ENCODE measurements at regions not wholly inside any gene's neighbourhood (a gene's known extent, or its start where the extent isn't known, plus 50 kb on each side); places are given as distances from the start of the nearest gene placed in this dataset.

DNA sequence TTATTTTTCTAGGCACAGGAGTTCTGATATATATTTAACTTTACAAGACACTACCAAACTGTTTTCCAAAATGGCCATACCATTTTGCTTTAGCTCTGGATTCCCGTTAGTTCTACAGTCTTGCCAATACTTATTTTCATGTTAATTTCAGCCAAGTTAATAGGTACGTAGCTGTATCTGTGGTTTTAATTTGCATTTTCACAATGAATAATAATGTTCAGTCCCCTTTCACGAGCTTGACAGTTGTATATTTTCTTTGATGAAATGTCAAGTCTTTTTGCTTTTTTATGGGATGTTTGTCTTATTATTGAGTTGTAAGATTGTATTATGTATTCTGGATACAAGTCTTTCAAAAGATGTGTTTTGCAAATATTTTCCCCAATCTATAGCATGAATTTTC lies 50.6 kb upstream of the GALNT5 start:
- ATAC-seq (no peak), DNase-seq (ENCODE audit: low read depth, low spot score) (no peak), FAIRE-seq (no peak)
- Histone ChIP-seq H3K79me2 (ENCODE audit: control insufficient read depth, insufficient read depth, low read length) (no peaks in the 10 kb centered on the region), H3K4me1 (ENCODE audit: control insufficient read depth, insufficient read depth, low read length) (no peaks in the 10 kb centered on the region), H4K20me1 (ENCODE audit: control insufficient read depth, insufficient read depth) (no peaks in the 10 kb centered on the region), H3K4me2 (ENCODE audit: control insufficient read depth, insufficient read depth) (no peak overlapping the region), H3K27ac (ENCODE audit: control insufficient read depth, insufficient read depth) (no peak overlapping the region), H3K4me3 (no peak overlapping the region), H3K27me3 (replicated peaks in 1 of 2; ENCODE audit: control insufficient read depth in 2 of 2, insufficient read depth in 2 of 2, low read length in 1 of 2) (no peaks in the 10 kb centered on the region), H3K9ac (ENCODE audit: control insufficient read depth, insufficient read depth, low read length) (no peak overlapping the region), H3K9me3 (replicated peaks; ENCODE audit: control insufficient read depth, insufficient read depth, low read length) (no peaks in the 10 kb centered on the region), H2AFZ (ENCODE audit: control insufficient read depth, low read depth, low read length) (no peak overlapping the region), H3K36me3 (ENCODE audit: control insufficient read depth in 2 of 2, insufficient read depth in 2 of 2, low read length in 1 of 2) (no peaks in the 10 kb centered on the region)
- POLR2A ChIA-PET: no interaction called here
- CTCF ChIA-PET: interaction anchor here (0.6 kb wide), 1 partner anchor 9 kb away, joined by 3 read pairs; no protein-coding TSS in a partner anchor
- RAD21 ChIA-PET (ENCODE audit: unreplicated experiment): interaction anchor here (0.6 to 1.1 kb wide), 2 partner anchors 14 to 23 kb away, joined by 3 to 6 read pairs; no protein-coding TSS in a partner anchor
- SMC1A ChIA-PET (ENCODE audit: uncharacterized antibody, unreplicated experiment): interaction anchor here (0.8 to 1.6 kb wide), 2 partner anchors 38 to 159 kb away, joined by 3 read pairs; no protein-coding TSS in a partner anchor
- intact Hi-C loops (cut with micrococcal nuclease; ENCODE audit: unreplicated experiment) (no loop called here), in situ Hi-C loops (cut with MboI) (no loop called here)
- TF ChIP-seq GATAD2B (conservative IDR thresholded peaks at IDR 0.05; ENCODE audit: low read depth) (no peak), KLF5 (IDR thresholded peaks at IDR 0.05; ENCODE audit: partially characterized antibody) (no peak), POLR2A (IDR thresholded peaks at IDR 0.05; ENCODE audit: low read depth, low read length) (no peak), RELA (IDR thresholded peaks at IDR 0.05; ENCODE audit: borderline replicate concordance, partially characterized antibody) (no peak), SMARCA5 (IDR thresholded peaks at IDR 0.05) (no peak), MYB (IDR thresholded peaks at IDR 0.05; ENCODE audit: borderline replicate concordance, low read depth, low read length) (no peak)
- TF ChIP-seq, protein P1, sequence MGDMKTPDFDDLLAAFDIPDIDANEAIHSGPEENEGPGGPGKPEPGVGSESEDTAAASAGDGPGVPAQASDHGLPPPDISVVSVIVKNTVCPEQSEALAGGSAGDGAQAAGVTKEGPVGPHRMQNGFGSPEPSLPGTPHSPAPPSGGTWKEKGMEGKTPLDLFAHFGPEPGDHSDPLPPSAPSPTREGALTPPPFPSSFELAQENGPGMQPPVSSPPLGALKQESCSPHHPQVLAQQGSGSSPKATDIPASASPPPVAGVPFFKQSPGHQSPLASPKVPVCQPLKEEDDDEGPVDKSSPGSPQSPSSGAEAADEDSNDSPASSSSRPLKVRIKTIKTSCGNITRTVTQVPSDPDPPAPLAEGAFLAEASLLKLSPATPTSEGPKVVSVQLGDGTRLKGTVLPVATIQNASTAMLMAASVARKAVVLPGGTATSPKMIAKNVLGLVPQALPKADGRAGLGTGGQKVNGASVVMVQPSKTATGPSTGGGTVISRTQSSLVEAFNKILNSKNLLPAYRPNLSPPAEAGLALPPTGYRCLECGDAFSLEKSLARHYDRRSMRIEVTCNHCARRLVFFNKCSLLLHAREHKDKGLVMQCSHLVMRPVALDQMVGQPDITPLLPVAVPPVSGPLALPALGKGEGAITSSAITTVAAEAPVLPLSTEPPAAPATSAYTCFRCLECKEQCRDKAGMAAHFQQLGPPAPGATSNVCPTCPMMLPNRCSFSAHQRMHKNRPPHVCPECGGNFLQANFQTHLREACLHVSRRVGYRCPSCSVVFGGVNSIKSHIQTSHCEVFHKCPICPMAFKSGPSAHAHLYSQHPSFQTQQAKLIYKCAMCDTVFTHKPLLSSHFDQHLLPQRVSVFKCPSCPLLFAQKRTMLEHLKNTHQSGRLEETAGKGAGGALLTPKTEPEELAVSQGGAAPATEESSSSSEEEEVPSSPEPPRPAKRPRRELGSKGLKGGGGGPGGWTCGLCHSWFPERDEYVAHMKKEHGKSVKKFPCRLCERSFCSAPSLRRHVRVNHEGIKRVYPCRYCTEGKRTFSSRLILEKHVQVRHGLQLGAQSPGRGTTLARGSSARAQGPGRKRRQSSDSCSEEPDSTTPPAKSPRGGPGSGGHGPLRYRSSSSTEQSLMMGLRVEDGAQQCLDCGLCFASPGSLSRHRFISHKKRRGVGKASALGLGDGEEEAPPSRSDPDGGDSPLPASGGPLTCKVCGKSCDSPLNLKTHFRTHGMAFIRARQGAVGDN (IDR thresholded peaks at IDR 0.05): no peak
- 16% methylated on average over 3 of the region's 3 CpGs for WGBS (ENCODE audit: insufficient coverage, insufficient replicate concordance, low lambda C conversion rate, missing lambda C conversion rate)
- no TSS peak for BruUV-seq (replicated peaks)
